Kidney epithelial cell (primary cell): ENCODE measurements at regions not wholly inside any gene's neighbourhood (a gene's known extent, or its start where the extent isn't known, plus 50 kb on each side); places are given as distances from the start of the nearest gene placed in this dataset.

Experiments used
- DNase-seq: peaks from one replicate; pipeline ENCODE4 v3.0.0-alpha.2; 2010; ENCODE audit warnings: low read depth
- H3K27me3 ChIP-seq: 2 replicates; pipeline ENCODE4 v1.6.0; 2011; ENCODE audit warnings: low read length; ENCODE audit not compliant: control insufficient read depth, insufficient read depth
- H3K36me3 ChIP-seq: 2 replicates; pipeline ENCODE4 v1.5.1; 2011; ENCODE audit warnings: low read length; ENCODE audit not compliant: control insufficient read depth, insufficient read depth
- H3K4me3 ChIP-seq: 2 replicates; pipeline ENCODE4 v1.5.1; 2011; ENCODE audit warnings: low read depth, mild to moderate bottlenecking, control low read depth, low read length
- TF ChIP-seq, protein P1 (sequence below): IDR thresholded peaks from 2 replicates; pipeline ENCODE4 v1.5.1; 2011; ENCODE audit warnings: mild to moderate bottlenecking, moderate library complexity, low read length, control low read depth, inconsistent platforms; ENCODE audit not compliant: insufficient read depth, poor library complexity, severe bottlenecking

DNA sequence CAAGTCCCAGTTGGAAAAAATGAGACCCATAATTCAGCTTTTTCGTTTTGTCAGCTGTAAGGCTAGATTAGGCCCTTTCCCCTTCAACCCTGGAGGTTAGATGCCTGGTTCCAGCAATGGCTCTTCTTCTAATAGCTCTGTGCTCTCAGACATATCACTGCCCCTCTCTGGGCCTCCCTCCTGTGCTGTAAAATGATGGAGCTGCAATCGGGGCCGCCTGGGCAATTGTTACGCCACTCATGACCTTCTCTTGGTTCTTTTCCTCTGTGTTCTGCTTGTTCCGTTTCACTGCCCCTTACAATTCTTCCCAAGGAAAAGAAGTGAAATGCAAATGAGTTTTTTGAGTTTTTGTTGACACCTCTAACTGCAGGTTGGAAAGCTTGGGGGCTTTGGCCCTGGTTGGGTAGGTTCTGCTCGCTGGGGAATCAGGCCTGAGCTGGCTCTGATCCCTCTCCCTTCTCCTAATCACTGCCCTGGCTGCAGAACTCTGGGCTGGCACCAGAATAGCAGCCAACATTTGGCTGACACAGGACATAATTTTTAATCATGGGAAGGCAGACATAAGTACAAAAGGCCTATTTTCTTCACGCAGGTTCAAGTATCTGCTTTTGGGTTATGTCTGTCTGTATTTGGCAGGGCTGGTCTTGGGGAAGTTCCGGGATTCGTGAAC lies 110.9 kb downstream of the FOXD1 start:
- TF ChIP-seq, protein P1, sequence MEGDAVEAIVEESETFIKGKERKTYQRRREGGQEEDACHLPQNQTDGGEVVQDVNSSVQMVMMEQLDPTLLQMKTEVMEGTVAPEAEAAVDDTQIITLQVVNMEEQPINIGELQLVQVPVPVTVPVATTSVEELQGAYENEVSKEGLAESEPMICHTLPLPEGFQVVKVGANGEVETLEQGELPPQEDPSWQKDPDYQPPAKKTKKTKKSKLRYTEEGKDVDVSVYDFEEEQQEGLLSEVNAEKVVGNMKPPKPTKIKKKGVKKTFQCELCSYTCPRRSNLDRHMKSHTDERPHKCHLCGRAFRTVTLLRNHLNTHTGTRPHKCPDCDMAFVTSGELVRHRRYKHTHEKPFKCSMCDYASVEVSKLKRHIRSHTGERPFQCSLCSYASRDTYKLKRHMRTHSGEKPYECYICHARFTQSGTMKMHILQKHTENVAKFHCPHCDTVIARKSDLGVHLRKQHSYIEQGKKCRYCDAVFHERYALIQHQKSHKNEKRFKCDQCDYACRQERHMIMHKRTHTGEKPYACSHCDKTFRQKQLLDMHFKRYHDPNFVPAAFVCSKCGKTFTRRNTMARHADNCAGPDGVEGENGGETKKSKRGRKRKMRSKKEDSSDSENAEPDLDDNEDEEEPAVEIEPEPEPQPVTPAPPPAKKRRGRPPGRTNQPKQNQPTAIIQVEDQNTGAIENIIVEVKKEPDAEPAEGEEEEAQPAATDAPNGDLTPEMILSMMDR: no peak
- DNase-seq: no peak
- no peak overlapping the region for H3K4me3 ChIP-seq
- H3K36me3 ChIP-seq: no peaks in the 10 kb centered on the region
- H3K27me3 ChIP-seq: no peaks in the 10 kb centered on the region

DNA sequence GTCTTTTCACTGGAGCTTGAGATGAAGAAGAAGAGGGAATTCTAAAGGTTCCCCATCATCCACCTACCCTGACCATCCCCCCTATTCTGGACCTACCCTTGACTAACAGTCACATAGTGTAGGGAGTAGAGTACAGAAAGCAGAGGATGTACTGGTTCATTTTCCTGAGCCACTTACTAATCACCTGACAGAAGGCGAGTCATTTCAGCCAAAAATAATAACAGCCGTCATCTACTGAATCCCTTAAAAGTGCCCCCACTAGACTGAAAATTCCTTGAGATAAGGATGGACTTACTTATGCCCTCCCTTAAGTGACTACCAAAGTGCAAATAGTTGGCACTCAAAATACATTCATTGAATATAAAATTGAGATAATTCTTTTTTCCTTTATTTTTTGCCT lies 112.2 kb downstream of the FOXD1 start:
- TF ChIP-seq, protein P1: no peak
- no peaks in the 10 kb centered on the region for H3K36me3 ChIP-seq
- H3K27me3 ChIP-seq: no peaks in the 10 kb centered on the region
- H3K4me3 ChIP-seq: no peak overlapping the region
- DNase-seq: no peak

DNA sequence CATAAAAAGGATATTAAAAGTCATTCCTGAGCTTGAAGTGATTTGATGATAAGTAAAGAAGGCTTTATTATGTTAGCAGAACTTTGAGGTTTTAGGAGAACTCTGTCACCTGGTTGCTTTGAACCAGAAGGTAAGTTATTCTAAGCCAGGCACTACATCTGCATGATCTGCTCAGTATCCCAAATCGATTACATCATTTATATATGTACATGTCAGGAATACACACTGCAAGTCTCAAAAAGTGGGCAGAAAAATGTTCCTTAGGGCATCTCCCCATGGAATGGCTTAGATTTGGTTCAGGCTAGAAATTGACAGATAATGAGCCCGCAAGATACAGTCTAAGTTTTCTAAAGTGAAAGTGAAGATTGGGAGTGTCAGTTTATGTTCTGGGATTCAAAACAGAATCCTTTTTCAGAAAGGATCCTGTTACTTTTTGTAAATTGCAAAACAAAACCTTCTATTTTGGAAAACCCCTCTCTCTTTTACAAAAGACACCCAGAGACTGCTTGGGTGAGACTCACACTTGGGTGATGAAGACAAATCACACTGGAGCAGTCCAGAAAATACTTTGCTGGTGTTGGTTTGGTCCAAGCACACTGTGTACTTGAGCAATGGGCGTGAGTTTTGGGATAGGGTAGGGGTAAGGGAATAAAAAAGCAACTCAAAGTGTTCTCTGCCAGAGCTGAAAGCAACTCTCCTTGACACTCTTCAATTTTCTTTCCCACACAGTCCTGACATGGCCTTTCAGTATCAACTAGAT lies 114.5 kb downstream of the FOXD1 start:
- Histone ChIP-seq H3K4me3 (no peak overlapping the region), H3K36me3 (no peaks in the 10 kb centered on the region), H3K27me3 (no peaks in the 10 kb centered on the region)
- TF ChIP-seq, protein P1: no peak
- no peak for DNase-seq

DNA sequence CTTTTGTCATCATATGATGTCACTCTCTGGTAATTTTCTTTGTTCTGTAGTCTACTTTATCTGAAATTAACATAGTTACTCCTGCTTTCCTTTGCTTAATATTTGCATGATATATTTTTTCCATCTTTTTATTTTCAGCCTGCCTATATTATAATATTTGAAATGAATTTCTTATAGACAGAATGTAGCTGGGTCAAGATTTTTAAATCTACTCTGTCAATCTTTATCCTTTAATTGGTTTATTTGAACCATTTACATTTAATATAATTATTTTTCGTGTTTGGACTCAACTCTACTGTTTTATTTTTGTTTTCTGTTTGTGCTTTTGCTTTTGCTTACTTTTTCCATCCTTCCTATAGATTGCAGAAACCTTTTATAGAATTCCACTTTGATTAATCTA lies 118.0 kb downstream of the FOXD1 start:
- no peak overlapping the region for H3K4me3 ChIP-seq
- H3K36me3 ChIP-seq: no peaks in the 10 kb centered on the region
- TF ChIP-seq, protein P1: no peak
- DNase-seq: no peak
- no peaks in the 10 kb centered on the region for H3K27me3 ChIP-seq

DNA sequence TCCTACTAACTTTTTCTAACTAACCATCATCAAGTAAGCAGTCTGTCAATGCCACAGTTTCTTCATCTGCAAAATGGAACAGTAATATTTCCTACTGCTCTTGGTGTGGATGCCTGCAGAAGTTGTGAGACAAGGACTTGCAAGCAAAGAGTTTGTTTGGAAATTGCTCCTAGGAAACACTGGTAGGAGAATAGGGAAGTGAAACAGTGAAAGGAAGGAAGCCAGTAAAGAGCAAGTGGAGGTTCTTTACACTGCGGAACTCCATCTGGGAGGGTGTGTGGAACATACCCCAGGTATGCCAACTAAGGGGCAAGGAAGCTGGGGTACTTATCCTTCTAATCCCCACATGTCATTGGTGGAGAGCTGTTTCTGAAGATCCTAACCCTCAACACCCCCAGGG lies 119.9 kb downstream of the FOXD1 start:
- Histone ChIP-seq H3K27me3 (no peaks in the 10 kb centered on the region), H3K36me3 (no peaks in the 10 kb centered on the region), H3K4me3 (no peak overlapping the region)
- DNase-seq: no peak
- TF ChIP-seq, protein P1: no peak
